NCI-H1417 treated with DMSO at 0.1 percent for 48 hours (cell line): ENCODE measurements at regions not wholly inside any gene's neighbourhood (a gene's known extent, or its start where the extent isn't known, plus 50 kb on each side); places are given as distances from the start of the nearest gene placed in this dataset.

Source experiments
- DNase-seq: peaks from one replicate; lab custom pipeline; 2025; lab: John Stamatoyannopoulos, UW

DNA sequence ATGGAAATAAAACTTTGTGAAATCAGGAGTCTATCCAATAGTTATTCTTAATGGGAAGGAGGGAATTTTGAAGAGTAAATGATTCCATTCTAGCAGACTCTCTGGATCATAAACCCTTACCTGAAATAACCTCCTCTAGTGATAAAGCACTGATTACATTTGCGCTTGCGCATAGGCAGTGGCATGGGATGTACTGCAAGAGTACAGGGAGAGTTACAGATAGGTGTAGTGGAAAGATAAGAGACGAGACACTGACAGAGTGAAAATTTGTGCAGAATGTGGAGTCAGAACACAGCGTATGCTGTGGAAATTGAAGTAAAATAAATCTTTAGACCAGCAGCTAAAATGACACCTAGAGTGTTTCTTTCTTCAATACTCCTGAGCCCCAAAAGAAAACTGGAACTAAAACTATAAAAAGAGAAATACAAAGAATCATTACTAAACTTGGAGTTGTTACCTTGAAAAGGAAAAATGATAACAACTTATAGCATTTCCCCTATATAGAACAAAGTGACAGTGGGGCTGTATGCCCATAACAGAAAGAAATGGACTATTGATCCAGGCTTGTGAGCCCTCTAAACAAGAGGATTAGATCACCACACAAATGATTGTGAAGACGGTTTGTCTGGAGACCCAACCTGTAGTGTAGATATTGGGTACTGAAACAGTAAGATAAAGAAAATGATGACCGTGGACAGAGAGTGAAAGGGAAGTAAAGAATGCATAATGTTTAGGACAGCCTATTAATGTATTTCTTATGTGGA, 1471.2 kb upstream of the NUDT12 start:
- DNase-seq = no peak

DNA sequence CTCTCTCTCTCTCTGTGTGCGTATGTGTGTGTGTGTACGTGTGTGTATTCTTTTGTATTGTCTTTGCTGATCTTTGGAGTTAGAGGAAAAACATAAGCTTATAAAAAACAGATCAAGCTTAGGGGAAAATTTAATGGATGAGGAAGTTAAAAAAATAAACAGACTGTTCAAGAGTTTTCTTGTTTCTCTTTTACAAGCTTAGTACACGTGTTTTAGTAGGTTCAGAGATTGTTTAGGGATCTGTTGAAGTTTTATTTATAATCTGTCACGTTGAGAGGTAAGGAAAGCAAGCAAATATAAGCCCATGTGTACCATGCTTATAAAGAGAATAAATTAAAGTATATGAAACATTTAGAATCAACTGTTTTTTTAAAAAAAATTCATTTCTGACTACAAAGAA, 1470.3 kb upstream of the NUDT12 start:
- DNase-seq = no peak

DNA sequence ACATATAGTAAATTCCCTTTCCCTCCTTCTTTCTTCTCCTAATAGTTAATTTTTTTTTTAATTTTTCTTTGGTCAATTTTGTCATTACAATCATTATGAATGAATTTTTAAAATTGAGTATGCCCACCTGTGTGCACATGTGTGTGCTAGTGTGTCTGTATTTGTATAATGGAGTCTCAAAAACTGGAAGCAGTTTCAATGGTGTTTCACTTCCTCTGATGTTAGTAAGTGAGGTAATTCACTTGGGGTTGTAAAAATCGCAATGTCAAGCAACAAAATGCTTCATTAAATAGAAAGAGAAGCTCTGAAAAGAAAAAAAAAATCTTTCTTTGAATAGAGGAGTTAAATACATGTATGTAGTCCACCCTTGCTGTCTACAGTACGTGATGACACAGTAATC, 1467.6 kb upstream of the NUDT12 start:
- DNase-seq = no peak

DNA sequence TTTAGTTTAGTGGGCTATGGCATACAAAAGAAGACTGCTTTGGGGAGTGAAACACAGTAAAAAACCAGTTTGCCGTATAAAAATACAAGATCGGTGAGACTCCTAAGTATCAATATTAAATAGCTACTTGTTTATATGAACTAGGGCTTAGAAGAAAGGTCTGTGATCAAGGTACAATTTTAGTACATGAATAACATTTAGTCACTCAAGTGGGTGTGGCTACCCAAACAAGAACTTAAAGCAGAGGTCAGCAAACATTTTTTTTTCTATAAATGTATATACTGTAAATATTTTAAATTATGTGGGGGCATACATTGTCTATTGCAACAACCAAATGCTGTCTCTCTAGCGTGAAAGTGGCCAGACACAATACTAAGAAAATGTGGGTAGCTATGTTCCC, 1452.5 kb upstream of the NUDT12 start:
- DNase-seq = no peak

DNA sequence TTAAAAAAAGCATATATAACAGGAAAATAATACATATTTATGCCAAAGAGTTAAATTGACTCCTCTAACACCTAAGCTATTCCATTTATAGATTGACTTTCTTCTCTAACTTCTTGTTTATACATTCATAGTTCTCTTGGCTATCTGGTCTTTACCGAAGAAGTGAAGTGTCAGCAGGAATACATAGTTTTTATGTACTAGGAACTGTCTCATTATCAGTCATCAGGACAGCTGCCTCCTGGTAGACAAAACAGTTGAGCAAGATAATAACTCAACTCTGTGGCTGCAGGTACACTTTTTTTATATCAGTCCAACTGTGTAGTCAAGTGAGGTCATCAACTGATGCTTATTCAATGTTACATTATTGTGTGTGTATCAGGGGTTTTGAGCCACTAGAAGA, 1436.0 kb upstream of the NUDT12 start:
- DNase-seq = no peak

DNA sequence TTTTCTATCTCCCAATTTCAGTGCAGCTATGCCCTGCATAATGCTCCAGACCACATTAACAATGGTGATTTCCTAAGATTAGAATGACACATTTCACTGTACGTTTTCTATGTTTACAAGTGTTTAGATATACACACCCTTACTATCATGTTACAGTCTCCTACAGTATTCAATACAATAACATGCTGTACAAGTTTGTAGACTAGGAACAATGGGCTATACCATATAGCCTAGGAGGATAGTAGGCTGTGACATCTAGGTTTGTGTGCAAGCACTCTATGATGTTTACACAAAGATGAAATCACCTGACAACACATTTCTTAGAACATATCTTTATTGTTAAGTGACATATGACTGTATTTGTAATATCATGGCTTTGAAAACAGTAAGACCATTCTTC, 1435.6 kb upstream of the NUDT12 start:
- no peak for DNase-seq

DNA sequence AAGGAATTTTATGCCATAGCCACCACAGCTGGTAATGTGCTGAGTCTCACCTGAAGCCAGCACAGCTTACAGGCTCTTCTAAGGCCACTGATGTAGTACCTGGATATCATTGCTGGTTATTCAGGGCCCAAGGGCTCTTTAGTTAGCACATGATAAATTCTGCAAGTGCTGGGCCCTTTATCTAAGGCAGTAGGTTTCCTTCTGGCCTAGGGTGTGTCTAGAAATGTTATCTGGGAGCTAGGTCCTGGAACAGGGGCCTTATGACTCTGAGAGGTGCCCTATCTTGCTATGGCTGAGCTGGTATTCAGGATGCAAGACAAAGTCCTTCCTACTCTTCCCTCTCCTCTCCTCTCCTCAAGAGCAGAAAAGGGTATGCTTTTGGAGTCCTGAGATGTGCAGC, 1424.5 kb upstream of the NUDT12 start:
- no peak for DNase-seq

DNA sequence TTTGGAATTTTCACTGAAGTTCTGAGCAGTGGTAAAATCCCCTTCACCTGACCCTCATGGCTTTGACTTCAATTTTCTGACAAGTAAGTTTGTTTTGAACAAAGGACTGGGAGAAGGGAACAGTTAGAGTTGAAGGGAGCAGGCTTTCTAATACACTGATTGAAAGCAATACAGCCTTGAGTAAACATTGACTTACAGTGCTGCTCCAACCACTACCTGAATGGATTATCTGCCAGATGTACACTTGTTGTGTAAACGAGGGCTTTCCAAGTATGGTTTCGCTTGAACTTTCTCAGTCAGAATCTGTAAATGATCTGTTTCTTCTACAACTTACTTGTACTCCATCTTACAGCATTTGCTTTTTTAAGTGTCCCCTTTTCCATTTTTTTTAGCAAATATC, 1414.9 kb upstream of the NUDT12 start:
- no peak for DNase-seq

DNA sequence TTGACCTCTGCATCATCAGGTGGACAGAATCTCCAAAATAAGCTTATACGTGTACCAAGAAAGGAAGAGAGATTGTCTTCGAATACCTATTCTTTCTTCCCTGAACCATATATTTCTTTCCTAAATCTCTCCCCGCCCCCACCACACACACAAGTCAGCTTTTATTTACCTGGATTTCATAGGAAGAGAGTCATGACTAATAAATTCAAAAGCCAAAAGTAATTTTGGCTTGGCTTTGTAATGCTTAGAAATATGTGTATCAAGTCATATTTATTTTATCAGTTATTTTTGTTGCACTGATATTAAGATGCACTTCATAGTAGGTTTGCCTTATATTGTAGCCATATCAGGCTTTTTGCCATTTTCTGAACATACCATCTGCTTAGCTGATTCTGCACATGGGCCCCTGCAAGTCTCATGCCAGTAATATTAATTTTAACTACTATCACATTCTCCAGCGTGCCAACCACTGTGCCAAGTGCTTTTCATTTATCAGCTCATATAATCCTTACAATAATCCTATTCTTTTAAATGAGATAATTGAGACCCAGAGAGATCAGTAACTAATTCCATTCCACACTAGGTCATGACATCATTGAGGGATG, 1405.3 kb upstream of the NUDT12 start:
- no peak for DNase-seq

DNA sequence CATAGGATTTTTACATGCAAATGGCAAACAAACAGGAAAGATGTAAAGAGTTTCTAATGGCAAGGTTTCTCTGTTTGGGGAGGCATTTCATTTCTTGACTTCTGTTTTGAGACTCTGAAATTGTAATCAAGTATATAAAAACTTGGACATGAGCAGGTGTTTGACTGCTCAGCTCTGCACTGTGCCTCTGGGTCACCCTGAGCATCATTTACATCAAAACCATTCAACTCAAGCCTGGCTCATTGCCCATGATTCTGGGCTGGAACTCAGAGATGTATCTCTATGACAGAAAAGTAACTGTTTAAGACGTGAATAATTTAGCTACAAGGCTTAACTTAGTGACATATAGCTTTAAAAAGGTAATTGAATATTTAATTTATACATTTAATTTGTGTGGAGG, 1402.4 kb upstream of the NUDT12 start:
- DNase-seq = no peak

DNA sequence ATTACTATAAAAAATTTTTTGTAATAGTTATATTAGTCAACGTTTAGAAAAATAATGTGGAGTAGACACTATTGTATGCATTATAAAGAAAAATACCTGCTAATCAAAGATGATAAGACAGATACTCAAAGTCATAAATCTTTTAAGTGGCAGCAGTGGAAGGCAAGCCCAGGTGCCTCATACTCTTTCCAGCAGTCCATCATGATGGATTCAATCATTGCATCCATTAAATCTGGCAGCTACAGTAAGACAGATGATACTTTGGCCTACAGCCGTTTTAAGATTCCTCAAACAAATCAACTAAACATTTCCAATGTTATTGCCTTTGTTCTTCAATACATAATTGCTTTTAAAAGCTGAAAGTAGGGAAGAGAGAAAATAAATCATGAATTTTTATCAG, 1392.9 kb upstream of the NUDT12 start:
- DNase-seq = no peak

DNA sequence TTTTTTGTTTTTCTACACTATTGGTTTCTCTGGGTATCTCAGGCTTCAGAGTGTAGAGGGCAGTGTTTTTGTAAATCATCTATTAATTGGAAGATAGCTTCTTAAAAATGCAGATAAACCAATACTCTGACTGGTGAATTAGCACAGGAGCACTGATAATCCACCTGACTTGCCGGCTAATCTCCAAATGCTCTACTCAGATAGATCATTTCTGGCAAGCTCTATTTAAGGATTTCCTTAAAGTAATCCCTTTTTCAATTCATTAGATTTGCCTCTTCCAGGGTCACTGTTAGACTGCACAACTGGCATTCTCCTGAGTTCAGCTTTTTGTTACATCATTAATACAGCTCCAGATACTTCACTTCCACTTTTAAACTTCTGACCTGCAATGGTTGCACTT, 1390.3 kb upstream of the NUDT12 start:
- DNase-seq = no peak

DNA sequence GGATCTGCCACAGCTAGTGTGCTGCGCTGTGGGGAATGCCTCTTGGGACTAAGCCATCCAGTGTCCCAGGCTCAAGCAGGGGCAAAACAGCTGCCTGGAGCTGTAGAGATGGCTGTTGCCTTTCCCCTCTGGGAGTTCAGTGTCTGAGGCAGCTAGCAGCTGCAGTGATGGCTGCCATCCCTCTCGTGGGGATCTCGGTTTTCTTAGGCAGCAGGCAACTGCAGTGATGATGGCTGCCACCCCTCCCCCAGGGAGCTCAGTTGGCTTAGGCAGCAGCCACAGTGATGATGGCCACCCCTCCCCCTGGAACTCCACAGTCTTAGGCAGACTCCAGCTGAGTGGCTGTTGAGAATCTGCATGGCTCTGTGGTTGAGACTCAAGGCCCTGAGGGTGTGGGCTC, 1389.2 kb upstream of the NUDT12 start:
- no peak for DNase-seq

DNA sequence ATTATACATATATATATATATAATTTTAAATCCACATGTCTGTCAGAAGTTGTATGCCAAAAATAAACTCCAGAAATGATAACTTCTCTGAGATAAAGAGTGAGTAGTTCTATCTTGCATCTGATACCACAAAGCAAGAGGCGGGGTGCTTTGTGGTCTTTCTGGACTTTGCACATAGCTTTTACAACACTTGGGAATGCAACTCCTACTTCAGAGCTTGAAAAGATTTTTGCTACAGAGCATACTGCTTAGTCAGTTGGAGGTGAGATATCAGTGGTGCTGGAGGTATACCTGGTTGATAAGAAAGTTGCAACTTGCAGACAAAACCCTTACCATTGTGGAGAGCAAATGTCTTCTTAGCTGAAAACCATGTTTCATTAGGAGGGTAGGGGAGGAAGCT, 1384.5 kb upstream of the NUDT12 start:
- no peak for DNase-seq

DNA sequence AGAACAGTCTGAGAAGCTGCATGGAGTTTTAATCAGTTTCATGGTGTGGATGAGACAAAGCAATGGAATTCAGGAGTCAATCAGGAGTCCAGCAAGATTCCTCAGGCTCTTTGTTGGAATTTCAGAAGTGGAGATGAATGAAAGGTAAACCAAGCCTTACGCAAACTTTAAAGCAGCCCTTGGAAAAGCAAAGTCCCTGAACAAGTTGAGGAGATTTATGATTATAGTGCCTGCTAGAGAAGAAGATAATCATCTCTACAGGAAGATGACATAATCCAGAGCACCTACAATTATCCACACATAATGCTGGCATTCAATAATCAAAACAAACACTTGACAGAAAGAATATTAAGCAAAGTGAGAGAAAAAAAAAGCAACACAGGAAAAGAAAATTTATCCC, 1380.1 kb upstream of the NUDT12 start:
- no peak for DNase-seq

DNA sequence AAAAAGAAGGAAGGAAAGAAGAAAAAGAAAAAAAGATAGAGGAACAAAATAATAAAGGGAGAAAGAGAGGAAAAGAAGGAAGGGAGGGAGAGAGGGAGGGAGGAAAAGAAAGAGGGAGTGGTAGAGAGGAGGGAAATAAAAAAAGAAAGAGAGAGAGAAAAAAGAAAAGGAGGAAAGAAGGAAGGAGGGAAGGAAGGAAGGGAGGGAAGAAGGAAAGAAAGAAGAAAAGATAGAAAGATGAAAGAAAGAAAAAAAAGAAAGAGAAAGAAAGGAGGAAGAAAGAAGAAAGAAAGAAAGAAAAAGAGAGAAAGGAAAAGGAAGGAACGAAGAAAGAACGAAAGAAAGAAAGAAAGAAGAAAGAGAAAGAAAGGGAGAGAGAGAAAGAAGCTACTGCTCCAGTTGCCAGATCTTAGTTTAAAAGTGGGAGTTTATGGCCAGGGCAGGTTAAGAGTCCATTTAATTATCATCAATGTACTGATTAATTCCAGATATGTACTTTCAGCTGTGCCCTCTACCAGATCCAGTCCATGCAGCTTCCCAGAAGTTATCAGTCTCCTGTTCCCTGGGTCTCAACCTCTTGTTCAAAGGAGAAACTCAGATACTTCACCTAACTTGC, 1378.5 kb upstream of the NUDT12 start:
- no peak for DNase-seq

DNA sequence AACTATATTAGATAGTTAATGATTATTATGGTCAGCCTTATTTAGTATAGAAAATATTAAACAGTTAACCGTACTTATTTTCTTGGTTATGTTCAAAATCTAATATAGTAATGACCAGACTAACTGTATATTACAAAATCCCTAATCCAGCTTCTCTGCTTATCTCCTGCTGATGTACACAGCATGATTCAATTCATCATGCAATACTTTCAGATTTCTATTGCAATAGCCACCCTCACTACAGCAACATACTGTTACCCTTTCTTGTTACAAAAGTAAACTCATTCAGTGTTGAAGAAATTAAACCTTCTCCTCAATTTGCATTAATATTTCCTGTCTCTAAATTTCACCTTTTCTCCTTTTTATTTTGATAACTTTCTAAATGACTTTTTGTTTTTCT, 1375.0 kb upstream of the NUDT12 start:
- no peak for DNase-seq

DNA sequence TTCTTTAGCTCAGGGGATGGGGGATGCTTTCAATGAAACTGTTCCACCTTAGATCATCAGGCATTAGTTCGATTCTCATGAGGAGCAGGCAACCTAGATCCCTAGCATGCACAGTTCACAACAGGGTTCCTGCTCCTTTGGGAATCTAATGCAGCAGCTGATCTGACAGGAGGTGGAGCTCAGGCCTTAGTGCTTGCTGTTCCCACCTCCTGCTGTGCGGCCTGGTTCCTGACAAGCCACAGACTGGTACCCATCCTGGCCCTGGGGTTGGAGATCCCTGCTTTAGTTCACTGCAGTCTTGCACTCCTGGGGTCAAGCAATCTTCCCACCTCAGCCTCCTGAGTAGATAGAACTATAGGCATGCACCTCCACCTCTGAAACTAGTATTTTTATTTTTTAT, 1369.8 kb upstream of the NUDT12 start:
- no peak for DNase-seq

DNA sequence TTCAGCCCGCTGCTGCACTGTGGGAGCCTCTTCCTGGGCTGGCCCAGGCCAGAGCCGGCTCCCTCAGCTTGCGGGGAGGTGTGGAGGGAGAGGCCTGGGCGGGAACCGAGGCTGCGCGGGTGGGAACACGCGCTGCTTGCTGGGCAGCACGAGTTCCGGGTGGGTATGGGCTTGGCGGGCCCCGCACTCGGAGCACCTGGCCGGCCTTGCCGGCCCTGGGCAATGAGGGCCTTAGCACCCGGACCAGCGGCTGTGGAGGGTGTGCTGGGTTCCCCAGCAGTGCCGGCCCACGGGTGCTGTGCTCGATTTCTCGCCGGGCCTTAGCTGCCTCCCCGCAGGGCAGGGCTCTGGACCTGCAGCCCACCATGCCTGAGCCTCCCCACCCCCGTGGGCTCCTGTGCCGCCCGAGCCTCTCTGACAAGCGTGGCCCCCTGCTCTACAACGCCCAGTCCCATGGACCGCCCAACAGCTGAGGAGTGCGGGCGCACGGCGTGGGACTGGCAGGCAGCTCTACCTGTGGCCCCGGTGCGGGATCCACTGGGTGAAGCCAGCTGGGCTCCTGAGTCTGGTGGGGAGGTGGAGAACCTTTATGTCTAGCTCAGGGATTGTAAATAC, 1366.4 kb upstream of the NUDT12 start:
- DNase-seq = no peak

DNA sequence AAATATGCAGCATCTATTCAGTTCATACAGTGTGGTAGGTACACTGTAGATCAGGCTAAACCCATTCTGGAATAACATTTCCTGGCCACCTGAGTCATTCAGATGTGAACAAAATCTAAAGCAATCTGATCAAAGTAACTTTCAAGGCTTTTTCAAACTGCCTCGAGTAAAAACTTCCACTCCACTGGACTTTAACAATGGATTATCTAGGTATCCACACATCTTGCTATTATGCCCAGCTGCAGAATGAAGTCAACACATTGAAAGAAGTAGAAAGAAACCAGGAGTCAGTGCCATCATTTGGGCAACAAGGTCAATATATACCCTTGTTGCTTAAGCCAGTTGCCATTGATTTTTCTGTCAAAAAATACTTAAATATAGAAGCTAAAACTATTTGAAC, 1352.6 kb upstream of the NUDT12 start:
- no peak for DNase-seq

DNA sequence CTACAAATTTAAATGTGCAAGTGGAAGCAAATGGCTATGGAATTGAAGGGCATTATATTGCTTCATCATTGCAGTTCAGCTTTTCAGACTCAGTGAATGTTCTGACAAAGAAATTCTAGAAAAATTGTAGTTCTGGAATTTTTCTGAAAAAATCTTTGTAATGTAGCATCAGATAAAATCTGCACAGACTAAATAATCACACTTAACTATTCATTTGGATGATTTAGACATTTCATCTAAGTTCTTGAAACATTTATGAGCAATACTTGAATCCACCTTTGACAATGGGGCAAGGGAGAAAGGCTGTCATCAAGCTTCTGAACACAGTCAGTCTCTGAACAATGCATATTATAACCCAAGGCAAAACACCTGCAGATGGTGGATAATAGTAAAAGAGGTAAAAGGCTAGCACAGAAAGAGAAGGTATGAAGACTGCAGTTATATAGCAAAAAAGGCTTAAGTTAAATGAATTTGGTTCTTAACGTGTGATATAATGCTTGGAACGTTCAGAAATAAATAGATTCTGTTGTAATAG, 1352.0 kb upstream of the NUDT12 start:
- no peak for DNase-seq

DNA sequence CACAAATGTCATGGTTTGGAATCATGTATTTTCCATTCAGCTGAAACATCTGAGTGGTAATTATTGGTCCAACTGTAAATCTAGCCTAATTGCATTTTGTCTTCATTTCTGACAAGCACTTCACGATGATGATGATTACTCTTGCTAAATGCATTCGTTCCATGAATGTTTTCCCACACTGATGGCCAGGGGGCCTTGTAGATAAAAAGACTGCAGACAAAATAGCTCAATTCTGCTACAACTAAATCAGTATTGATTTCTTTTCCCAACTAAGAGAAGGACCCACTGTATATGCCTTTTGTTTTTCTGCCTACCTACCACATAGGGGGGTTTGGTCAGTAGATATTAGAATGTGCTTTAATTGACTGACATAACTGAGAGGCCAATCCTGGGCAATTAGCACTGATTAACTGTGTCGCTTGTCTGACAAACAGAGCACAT, 1351.3 kb upstream of the NUDT12 start:
- DNase-seq = no peak

DNA sequence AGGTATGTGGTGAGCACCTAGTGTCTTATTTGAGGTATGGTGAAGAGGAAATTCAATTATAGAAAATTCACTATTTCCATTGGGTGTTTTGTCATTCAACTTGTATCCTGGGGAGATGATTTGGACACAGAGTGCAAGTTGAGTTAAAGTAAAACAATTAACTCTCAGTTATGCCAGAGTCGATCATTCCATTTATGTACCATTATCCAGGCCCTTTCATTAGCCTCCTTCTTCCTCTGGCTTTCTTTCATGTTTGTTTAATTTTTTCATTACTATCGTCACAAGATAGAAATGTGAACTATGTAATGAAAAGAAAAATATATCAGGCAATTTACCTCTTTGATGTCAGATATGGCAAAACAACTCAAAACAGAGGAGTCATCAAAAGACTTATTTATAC, 1347.2 kb upstream of the NUDT12 start:
- no peak for DNase-seq
